ENCODE measurements at regions not wholly inside any gene's neighbourhood (a gene's known extent, or its start where the extent isn't known, plus 50 kb on each side); places are given as distances from the start of the nearest gene placed in this dataset.

- no peak overlapping the region for H3K4me3 ChIP-seq (ENCODE audit: low read depth, low read length)
- DNase-seq (ENCODE audit: low read depth), result no peak
- no peak for TF ChIP-seq CTCF (IDR thresholded peaks at IDR 0.05; ENCODE audit: insufficient read depth, low read depth, low read length)
Observed at GRCh38 chr2:117339980-117340379, 474.5 kb upstream of the DDX18 start.

DNA sequence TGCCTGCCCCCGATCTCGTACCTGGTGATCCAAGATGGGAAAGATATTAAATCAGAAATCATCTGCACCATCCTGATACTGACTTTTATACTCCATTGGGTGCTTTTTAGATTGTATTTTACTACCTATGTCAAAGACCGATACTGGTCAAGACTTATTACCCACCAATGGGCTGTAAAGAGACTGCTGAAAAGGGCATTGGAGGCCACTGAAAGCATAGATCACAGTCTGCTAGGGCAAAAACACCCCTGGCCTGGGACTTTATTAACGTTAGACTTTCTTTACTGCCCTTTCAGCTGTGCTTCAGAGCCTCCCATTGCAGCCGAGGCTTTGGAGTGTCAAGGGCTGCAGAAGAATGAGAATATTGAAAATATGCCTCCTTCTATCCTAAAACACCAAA, 472.8 kb upstream of the DDX18 start:
- TF ChIP-seq CTCF (IDR thresholded peaks at IDR 0.05; ENCODE audit: insufficient read depth, low read depth, low read length), result no peak
- no peak overlapping the region for H3K4me3 ChIP-seq (ENCODE audit: low read depth, low read length)
- DNase-seq (ENCODE audit: low read depth), result no peak

GRCh38 chr2:117342415-117342814, 472.1 kb upstream of the DDX18 start:
- H3K4me3 ChIP-seq (ENCODE audit: low read depth, low read length), result no peak overlapping the region
- no peak for DNase-seq (ENCODE audit: low read depth)
- no peak for TF ChIP-seq CTCF (IDR thresholded peaks at IDR 0.05; ENCODE audit: insufficient read depth, low read depth, low read length)

- TF ChIP-seq CTCF (IDR thresholded peaks at IDR 0.05; ENCODE audit: insufficient read depth, low read depth, low read length), result no peak
- DNase-seq (ENCODE audit: low read depth), result no peak
- H3K4me3 ChIP-seq (ENCODE audit: low read depth, low read length), result no peak overlapping the region
Observed at GRCh38 chr2:117349687-117350086, 464.8 kb upstream of the DDX18 start.

DNA sequence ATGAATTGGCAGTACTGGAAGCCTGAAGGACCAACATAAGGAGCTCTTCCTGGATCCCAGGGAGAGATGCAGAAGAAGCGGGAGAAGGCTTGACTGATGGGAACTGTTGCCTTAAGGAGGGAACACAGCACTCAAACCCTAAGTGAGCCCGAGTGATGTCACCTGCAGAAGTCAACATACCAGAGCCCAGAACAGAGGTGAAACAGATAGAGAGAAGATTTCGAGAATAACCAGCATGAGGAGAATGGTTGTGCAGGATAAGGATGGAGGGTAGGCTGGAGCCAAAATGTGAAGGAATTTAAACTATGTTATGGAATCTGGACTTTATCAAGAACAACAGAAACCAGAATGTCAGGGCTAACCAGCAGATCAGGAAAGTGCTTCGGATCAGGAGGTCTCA, 463.1 kb upstream of the DDX18 start:
- DNase-seq (ENCODE audit: low read depth), result no peak
- H3K4me3 ChIP-seq (ENCODE audit: low read depth, low read length), result no peak overlapping the region
- no peak for TF ChIP-seq CTCF (IDR thresholded peaks at IDR 0.05; ENCODE audit: insufficient read depth, low read depth, low read length)

GRCh38 chr2:117359266-117359914, 455.1 kb upstream of the DDX18 start:
- no peak overlapping the region for H3K4me3 ChIP-seq (ENCODE audit: low read depth, low read length)
- no peak for TF ChIP-seq CTCF (IDR thresholded peaks at IDR 0.05; ENCODE audit: insufficient read depth, low read depth, low read length)
- DNase-seq (ENCODE audit: low read depth), result no peak

GRCh38 chr2:117360586-117360985, 453.9 kb upstream of the DDX18 start:
- no peak overlapping the region for H3K4me3 ChIP-seq (ENCODE audit: low read depth, low read length)
- DNase-seq (ENCODE audit: low read depth), result no peak
- no peak for TF ChIP-seq CTCF (IDR thresholded peaks at IDR 0.05; ENCODE audit: insufficient read depth, low read depth, low read length)
